NCI-H1930 (cell line): ENCODE measurements at regions not wholly inside any gene's neighbourhood (a gene's known extent, or its start where the extent isn't known, plus 50 kb on each side); places are given as distances from the start of the nearest gene placed in this dataset.

ENCODE experiments used
- DNase-seq, 2 experiments: peaks; one replicate each; lab custom pipeline; 2025; lab: John Stamatoyannopoulos, UW

DNA sequence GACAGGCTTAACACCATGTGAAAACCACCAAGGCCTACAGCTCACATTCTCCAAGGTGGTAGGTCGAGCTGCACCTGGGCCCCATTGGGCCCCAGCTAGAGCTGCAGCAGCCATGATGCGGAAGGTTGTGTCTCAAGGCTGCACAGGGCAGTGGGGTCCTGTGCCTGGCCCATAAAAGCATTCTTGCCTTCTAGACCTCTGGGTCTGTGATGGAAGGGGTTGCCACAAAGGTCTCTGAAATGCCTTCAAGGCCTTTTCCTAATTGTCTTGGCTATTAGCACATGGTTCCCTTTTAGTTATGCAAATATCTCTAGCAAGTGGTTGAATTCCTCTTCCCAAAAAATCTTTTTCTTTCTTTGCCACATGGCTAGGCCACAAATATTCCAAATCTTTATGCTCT lies 52.5 kb upstream of the C11orf58 start:
- DNase-seq, result no peak

- no peak for DNase-seq
These were observed 59.9 kb upstream of the C11orf58 start for GRCh38 chr11:16678466-16679116.

- DNase-seq, result no peak
These were observed 68.5 kb upstream of the C11orf58 start for GRCh38 chr11:16669799-16670415.

DNA sequence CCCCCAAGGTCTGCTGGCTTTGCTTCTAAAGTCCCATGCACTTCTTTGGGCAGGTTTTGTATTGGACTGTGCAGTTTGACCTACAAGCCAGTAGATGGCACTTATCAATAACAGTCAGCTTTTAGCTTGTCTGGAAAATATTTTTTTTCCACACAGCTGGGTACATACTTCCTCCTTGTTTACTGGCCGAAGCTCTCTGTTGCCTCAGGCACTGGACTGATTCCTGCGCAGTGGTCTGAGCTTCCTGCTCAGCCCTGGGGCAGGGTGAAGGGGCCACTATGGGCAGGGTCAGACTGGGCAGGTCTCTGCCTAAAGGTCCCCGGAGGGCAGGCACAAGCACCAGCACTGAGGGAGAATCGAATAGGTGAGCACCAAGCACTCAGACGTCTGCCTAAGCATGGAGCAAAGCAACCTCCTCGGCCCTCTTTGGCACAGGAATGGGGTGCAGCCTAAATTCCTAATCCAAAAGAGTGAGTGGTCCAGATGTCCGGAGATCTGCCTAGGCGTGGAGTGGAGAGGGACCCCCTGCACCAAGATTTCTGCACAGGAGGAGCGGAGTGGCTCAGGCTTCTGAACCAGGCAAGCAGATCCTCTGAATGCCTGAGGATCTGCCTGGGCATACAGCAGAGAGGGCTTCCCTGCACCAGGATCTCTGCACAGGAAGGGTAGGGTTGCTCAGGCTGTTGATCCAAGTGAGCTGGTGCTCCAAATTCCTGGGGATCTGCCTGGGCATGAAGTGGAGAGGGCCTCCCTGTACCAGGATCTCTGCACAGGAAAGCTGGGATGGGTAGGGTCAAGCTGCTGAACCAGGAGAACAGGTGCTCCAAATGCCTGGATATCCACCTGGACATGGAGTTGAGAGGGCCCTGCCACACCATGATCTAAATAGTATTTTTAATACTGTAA lies 105.9 kb upstream of the C11orf58 start:
- DNase-seq, result no peak

GRCh38 chr11:16630651-16631050 lies 107.8 kb upstream of the C11orf58 start:
- DNase-seq, result no peak

DNA sequence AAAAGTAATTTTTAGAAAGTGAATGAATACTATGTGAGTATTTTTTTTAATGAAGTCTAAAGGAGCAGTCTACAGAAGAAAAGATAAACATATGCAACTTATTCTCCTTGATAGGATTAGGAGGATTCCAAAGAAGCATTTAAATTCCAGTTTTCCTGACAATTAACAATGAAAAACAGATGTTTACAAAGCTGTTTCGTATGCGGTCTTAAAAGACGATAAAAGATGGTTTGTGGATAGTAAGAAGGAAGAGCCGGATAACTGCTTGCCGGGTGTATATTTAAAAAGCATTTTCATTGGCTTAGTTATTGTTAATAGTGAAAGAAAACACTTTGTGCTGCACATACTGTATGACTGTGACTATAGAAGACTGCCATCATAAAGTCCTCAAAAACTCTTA lies 120.0 kb upstream of the C11orf58 start:
- no peak for DNase-seq

- DNase-seq, result no peak
These were observed 123.0 kb upstream of the C11orf58 start for GRCh38 chr11:16615480-16615879.

GRCh38 chr11:16613512-16614381 lies 124.7 kb upstream of the C11orf58 start:
- DNase-seq, result peak; percentile 79 to 88

GRCh38 chr11:16613262-16613511 lies 125.3 kb upstream of the C11orf58 start:
- no peak for DNase-seq

DNA sequence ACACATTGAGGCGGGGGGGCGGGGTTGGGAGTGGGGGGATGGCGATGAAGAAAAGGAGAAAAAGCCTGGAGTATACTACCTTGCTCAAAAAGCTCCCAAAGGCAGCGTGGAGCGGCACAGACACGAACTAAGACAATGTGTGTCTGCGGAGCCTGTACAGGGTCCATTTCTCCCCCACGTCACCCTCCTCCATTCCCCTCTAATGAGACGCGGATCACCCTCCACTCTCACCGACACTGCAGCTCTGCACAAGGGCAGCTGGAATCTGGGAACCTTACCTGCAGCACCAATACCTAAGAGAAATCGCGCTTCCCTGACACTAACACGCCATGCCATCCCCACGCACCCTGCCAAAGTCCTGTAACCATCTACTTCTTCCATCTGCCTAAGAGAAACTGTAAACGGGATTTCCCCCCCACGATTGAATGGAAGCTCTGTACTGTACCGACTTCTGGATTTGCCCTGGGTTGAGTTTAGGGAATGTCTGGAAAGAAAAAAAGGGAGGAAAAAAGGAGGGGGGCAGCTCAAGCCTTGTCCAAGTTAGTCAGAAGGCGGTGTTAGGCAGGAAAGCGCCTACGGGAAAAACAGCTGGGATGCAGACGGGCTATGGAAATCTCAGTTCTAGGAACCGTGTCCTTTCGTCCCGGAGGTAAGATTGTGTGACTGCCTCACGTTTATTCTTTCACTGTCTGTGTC lies 125.7 kb upstream of the C11orf58 start:
- no peak for DNase-seq

DNA sequence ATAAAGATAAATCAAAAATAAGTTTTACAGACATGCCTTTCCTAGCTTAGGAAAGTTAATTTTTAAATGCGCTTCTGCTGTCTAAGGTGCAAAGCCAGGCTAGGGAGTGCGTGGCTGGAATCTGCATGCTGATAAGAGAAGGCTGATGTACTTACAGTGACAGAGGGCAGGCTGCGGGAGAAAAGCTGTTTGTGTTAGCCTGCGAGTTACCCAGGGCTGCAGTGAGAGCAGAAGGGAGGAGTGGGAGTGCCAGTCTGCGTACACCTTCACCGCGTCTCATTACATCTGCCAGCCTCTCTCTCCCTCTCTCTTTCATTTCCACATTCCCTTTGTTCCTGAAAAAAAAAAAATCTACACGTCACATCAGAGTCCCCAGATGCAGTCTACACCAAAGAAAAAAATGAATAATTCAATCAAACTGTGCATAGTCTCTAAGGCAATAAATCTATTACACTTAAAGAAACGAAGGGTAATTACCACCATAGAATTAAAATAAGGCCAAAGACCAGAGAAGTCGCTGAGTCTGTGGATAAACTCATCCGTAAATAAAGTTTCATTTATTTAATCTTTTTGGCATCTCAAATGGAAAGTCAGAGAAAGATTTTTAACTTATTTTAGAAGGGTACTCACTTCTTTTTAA lies 126.4 kb upstream of the C11orf58 start:
- DNase-seq, result no peak

DNA sequence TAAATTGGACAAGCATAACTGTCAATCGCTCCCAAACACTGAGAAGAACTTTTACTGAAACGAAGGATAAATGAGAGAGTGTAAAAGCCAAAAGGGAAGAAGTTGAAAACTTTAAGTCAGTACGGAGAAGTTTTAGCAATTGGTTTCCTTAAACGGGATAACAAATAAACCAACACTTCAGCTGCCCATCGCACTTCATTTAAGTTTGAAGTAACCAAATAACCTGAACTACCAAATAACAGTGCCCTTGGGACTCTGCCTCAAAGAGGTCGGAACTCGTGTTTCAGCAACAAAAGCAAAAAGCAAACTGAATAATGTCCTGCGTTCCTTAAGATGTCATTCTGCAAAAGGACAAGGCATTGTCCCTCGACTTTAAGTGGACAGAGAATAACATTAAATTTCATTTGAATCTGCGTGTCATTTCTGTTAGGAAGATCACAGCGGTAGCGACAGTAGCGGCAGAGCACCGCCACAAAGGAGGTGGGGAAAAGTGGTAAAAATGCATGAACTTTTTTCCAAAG lies 127.0 kb upstream of the C11orf58 start:
- no peak for DNase-seq

DNA sequence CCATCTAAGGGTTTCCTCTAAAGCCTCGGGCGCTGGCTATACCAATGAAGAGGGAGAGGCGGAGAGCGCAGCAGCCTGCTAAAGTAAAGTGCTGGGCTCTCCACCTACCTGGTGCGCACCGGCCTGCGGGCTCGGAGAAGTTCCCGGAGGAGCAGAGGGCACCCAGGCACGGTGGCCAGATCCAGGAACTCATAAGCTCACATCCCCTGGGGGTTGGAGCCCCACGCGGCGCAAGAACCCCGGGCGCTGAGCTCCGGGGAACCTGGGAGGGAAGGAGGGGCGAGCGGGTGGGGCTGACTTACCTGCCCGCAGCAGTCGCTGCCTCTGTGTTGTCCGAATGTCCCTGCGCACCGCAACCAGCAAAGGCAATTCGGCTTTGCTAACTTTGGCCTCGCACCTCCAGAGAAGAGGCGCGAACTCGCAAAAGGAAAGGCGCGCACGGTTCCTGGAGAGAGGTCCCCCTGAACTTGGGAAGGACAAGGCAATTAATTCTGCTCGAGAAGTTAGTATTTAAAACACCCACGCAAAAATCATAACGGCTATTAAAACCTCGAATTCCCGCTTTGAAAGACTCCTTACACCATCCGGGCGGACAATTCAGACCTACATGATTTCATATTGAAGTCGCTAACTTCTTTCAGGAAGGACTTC lies 127.6 kb upstream of the C11orf58 start:
- DNase-seq, result no peak

DNA sequence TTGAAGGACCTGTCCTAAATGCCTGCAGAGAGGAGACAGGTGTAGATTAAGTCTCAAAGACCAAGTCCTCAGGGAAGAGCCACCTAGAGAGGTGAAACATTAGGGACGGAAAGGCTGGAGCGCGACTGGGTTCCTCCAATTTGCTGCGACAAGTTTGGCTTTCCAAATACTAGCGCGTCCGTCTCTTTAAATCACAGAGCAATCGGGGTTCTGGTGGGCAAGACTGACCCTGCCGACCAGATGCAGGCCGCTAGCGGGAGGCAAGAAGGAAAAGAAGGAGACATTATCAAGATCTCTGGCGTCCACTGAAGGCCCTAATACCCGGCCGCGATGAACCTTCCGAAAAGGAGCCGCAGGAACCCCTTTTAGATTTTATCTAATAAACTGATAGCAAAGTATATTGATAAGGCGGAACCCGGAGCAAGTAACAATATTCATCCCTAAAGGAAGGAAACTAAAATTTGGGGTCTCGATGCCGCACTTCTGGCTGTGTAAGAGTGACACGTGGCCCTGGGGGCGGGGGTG lies 128.2 kb upstream of the C11orf58 start:
- no peak for DNase-seq

- no peak for DNase-seq
These were observed 128.7 kb upstream of the C11orf58 start for GRCh38 chr11:16609769-16610168.

DNA sequence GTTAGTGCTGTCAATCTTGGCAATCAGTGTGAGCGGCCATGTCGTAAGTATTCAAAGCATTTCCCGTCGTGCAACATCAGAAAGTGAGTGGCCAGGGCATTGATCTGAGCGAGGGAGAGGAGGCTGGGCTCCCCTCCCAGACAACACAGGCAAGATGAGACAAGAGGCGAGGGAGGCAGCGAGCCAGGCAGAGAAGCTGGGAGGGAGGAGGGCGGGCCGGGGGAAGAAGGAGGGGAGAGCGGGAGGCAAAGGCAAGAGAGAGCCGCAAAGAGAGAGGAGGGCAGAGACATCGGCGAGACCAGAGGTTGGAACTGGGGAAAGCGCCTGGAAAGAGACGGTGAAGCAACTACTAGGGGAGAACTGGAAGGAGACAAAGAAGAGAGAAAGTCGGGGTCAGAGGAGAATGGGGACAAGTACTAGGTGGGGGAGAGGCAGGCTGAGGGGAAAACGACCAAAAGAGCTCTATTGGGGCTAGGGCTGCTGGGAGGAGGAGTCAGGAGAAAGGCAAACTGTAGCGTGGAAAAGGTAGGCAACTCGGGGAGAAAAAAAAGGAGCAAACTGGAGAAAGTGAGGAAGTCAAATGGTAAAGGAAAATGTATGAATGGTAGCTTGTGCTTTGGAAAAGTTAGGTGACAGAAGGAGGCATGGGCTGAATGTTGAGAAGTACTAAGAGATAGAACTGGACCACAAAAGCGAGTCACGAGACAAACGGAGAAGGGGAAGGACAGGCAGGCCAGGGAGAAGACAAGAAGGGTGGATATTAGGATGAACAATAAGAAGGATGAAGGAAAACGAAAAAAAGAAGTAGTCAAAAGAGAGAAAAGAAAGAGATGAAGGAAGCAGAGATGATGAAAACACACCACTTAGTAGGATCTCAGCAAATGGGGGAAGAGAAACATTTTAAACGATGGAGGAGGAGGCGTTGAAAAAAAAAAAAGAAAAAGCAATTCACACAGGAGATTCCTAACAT lies 130.5 kb upstream of the C11orf58 start:
- DNase-seq, result peak in 1 of 2 experiments; percentile 14

DNA sequence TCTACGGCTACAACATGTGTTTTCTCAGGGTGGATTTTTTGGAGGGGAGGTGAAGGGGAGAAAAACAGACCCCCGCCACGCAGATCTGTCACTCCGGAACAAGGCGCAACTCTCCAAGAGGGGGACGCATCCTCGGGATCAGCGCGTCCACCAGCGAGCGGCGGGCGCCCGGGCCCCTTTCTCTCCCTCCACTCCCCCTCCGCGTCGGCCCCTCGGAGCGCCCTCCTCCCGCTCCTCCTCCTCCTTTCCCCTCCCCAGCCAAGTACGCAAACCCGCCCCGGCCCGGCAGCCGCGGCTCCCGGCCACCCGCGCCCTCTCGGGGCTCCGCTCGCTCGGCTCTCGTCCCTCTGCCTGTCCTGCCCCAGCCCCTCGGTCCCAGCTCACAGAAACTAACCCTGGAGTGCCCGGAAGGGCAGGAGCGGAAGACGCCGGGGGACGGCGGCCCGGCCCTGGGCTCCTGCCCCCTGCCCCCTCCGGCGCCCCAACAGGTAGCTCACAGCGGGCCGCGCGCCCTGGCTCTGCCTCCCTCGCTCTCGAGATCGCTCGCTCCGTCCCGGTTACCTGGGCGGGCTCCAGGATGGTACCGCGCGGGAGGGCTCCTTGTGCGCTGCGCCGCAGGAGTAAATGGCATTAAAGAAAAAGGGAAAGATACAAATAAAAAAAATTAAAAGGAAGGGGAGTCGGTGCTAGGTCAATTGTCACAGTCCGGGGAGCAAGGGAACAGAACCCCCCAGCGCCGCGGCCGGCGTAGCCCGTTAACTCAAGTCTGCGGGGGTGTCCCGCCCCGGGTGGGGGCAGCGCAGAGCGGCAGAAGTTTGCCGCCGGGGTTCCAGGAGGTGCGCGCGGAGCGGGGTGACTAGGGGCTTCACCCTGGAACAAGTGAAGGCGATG lies 131.4 kb upstream of the C11orf58 start:
- no peak for DNase-seq
